Endothelial cell of umbilical vein (primary cell): ENCODE measurements at regions not wholly inside any gene's neighbourhood (a gene's known extent, or its start where the extent isn't known, plus 50 kb on each side); places are given as distances from the start of the nearest gene placed in this dataset.

Source experiments
- BruUV-seq: library from RNA; stranded (reverse); fragments of 400-500 nt; replicated peaks from 2 replicates; lab custom pipeline; 2021; lab: Mats Ljungman, UMichigan
- CTCF ChIA-PET: fragments of 300-600, 350-600 bp; sonication (Branson Sonifier 250); formaldehyde crosslinking; loops from one replicate; lab custom pipeline; 2021; ENCODE audit warnings: antibody characterized with exemption, inconsistent platforms; lab: Charles Lee
- POLR2A ChIA-PET: fragments of 300-600, 350-600 bp; sonication (Branson Sonifier 250); formaldehyde crosslinking; loops from one replicate; lab custom pipeline; 2021; ENCODE audit warnings: antibody characterized with exemption, inconsistent platforms; lab: Charles Lee
- DNase-seq: peaks from one replicate; pipeline ENCODE4 v3.0.0-alpha.2; 2011; ENCODE audit warnings: low read depth, low spot score
- FAIRE-seq: peaks from 2 replicates; lab custom pipeline; 2011; peaks lifted over from hg19 to GRCh38; lab: Jason Lieb, UNC
- H2AFZ ChIP-seq: 2 replicates; pipeline ENCODE4 v1.6.0; 2012; ENCODE audit warnings: low read depth, low read length, control low read depth, inconsistent platforms
- H3K27ac ChIP-seq: 2 replicates; pipeline ENCODE4 v1.5.1; 2011; ENCODE audit warnings: low read depth, mild to moderate bottlenecking, control low read depth, low read length, moderate library complexity; ENCODE audit not compliant: insufficient read depth
- H3K27me3 ChIP-seq, 2 experiments: 2 replicates each; pipeline versions ENCODE4 v1.6.0 to v1.6.1; 2011; ENCODE audit warnings: low read length in 2 of 2, mixed read lengths in 1 of 2; ENCODE audit not compliant: control insufficient read depth in 2 of 2, insufficient read depth in 2 of 2
- H3K36me3 ChIP-seq, 2 experiments: 2 replicates in 1 of 2; 3 replicates in 1 of 2; pipeline ENCODE4 v1.5.1; 2011; ENCODE audit warnings: low read length in 2 of 2, mild to moderate bottlenecking in 1 of 2, moderate library complexity in 1 of 2; ENCODE audit not compliant: control insufficient read depth in 2 of 2, insufficient read depth in 2 of 2; ENCODE audit errors: extremely low read depth in 1 of 2
- H3K4me1 ChIP-seq: 3 replicates; pipeline ENCODE4 v1.5.1; 2011; ENCODE audit warnings: mild to moderate bottlenecking, low read length; ENCODE audit not compliant: control insufficient read depth, insufficient read depth; ENCODE audit errors: extremely low read depth
- H3K4me2 ChIP-seq: 2 replicates; pipeline ENCODE4 v1.6.1; 2011; ENCODE audit warnings: low read length, control low read depth, mixed read lengths; ENCODE audit not compliant: insufficient read depth
- H3K4me3 ChIP-seq, 3 experiments: fragments of 200-600 bp in 1 of 3; sonication (generic), shearing (Covaris generic) in 1 of 3; replicated peaks in 1 of 3; 2 replicates each; pipeline ENCODE4 v1.5.1; 2011 to 2016; ENCODE audit warnings: control low read depth in 3 of 3, low read length in 3 of 3, mild to moderate bottlenecking in 2 of 3, inconsistent platforms in 1 of 3, low read depth in 1 of 3, moderate library complexity in 1 of 3; ENCODE audit not compliant: insufficient read depth in 1 of 3
- H3K79me2 ChIP-seq: 2 replicates; pipeline ENCODE4 v1.6.0; 2012; ENCODE audit warnings: low read length, inconsistent platforms; ENCODE audit not compliant: control insufficient read depth, insufficient read depth
- H3K9ac ChIP-seq: replicated peaks from 2 replicates; pipeline ENCODE3; 2011; ENCODE audit warnings: low read length, control low read depth; ENCODE audit not compliant: insufficient read depth; ENCODE audit errors: extremely low read depth
- H3K9me1 ChIP-seq: replicated peaks from 3 replicates; pipeline ENCODE4 v1.6.0; 2011; ENCODE audit warnings: mild to moderate bottlenecking, low read length; ENCODE audit not compliant: control insufficient read depth, insufficient read depth; ENCODE audit errors: extremely low read depth
- H3K9me3 ChIP-seq: replicated peaks from 2 replicates; pipeline ENCODE4 v1.5.1; 2012; ENCODE audit warnings: low read length, inconsistent platforms; ENCODE audit not compliant: control insufficient read depth, insufficient read depth
- H4K20me1 ChIP-seq: replicated peaks from 2 replicates; pipeline ENCODE3; 2011; ENCODE audit warnings: mild to moderate bottlenecking, low read length; ENCODE audit not compliant: control insufficient read depth, insufficient read depth; ENCODE audit errors: extremely low read depth
- CTCF ChIP-seq, 2 donors: IDR thresholded peaks; 1 replicate in 1 of 2; 2 replicates in 1 of 2; pipeline ENCODE4 v1.5.1; 2011; ENCODE audit warnings: low read length in 2 of 2, mild to moderate bottlenecking in 2 of 2, moderate library complexity in 2 of 2, control low read depth in 1 of 2, inconsistent platforms in 1 of 2, low read depth in 1 of 2; ENCODE audit not compliant: insufficient read depth in 1 of 2; ENCODE audit errors: extremely low read depth in 1 of 2
- EZH2 ChIP-seq: IDR thresholded peaks from 2 replicates; pipeline ENCODE4 v1.6.1; 2012; ENCODE audit warnings: borderline replicate concordance, low read depth, mild to moderate bottlenecking, moderate library complexity, low read length, inconsistent platforms; ENCODE audit not compliant: severe bottlenecking
- FOS ChIP-seq: IDR thresholded peaks from 2 replicates; pipeline ENCODE4 v1.6.1; 2011; ENCODE audit warnings: mild to moderate bottlenecking, low read length, moderate library complexity, borderline replicate concordance; ENCODE audit not compliant: insufficient read depth
- GATA2 ChIP-seq: IDR thresholded peaks from 2 replicates; pipeline ENCODE4 v1.7.0; 2011; ENCODE audit warnings: low read depth, mild to moderate bottlenecking, moderate library complexity, mixed read lengths, low read length; ENCODE audit not compliant: insufficient read length, insufficient read depth
- JUN ChIP-seq: IDR thresholded peaks from 2 replicates; pipeline ENCODE4 v1.6.1; 2011; ENCODE audit warnings: borderline replicate concordance, low read depth; ENCODE audit not compliant: insufficient read length, insufficient read depth
- MAX ChIP-seq: IDR thresholded peaks from 2 replicates; pipeline ENCODE4 v1.6.1; 2011; ENCODE audit not compliant: insufficient read depth, insufficient read length
- MYC ChIP-seq: IDR thresholded peaks from one replicate; pipeline ENCODE4 v1.6.1; 2011; ENCODE audit warnings: mild to moderate bottlenecking, low read depth, low read length
- POLR2A ChIP-seq: IDR thresholded peaks from 2 replicates; pipeline ENCODE4 v1.6.1; 2012; ENCODE audit warnings: low read depth, mild to moderate bottlenecking, control low read depth, low read length
- POLR2AphosphoS5 ChIP-seq: IDR thresholded peaks from 2 replicates; pipeline ENCODE4 v1.6.1; 2012; ENCODE audit warnings: low read depth, mild to moderate bottlenecking, control low read depth, low read length, moderate library complexity; ENCODE audit not compliant: insufficient read depth
- dilution Hi-C: fragments of 300-500 bp; cut with MboI; formaldehyde crosslinking; loops from one replicate; pipeline ENCODE4 v1.15.0; 2019; ENCODE audit warnings: low sequenced_read_pairs; ENCODE audit not compliant: extremely low pct_ligation_motif_present
- intact Hi-C: fragments of 100-400 bp; cut with micrococcal nuclease; formaldehyde crosslinking; loops from one replicate; pipeline ENCODE4 v1.10.0; 2022

- H3K4me3 ChIP-seq, result no peak overlapping the region
- no peaks in the 10 kb centered on the region for H3K27me3 ChIP-seq
- dilution Hi-C loops (no loop called here), intact Hi-C loops (no loop called here)
- TF ChIP-seq CTCF (IDR thresholded peaks at IDR 0.05; ENCODE audit: extremely low read depth in 1 of 2, insufficient read depth in 1 of 2, low read depth in 1 of 2, low read length in 2 of 2) (no peak), POLR2A (no peak)
- H3K9me1 ChIP-seq, result no peaks in the 10 kb centered on the region
- no peak overlapping the region for H3K9ac ChIP-seq
- H3K36me3 ChIP-seq, result no peaks in the 10 kb centered on the region
- DNase-seq, result no peak
- H4K20me1 ChIP-seq, result no peaks in the 10 kb centered on the region
- no peak overlapping the region for H3K27ac ChIP-seq
- BruUV-seq, result no TSS peak
- ChIA-PET CTCF (no interaction called here), POLR2A (no interaction called here)
- no peak overlapping the region for H3K4me2 ChIP-seq
- no peak for FAIRE-seq
- H2AFZ ChIP-seq, result no peak overlapping the region
- H3K9me3 ChIP-seq, result no peaks in the 10 kb centered on the region
- H3K4me1 ChIP-seq, result no peaks in the 10 kb centered on the region
- H3K79me2 ChIP-seq, result no peaks in the 10 kb centered on the region
These were observed 99.9 kb upstream of the KCNN2 start for GRCh38 chr5:114261989-114262388.

- Histone ChIP-seq H3K27me3 (no peaks in the 10 kb centered on the region), H3K36me3 (no peaks in the 10 kb centered on the region), H3K9me3 (no peaks in the 10 kb centered on the region), H3K9me1 (no peaks in the 10 kb centered on the region), H3K79me2 (no peaks in the 10 kb centered on the region), H3K4me3 (no peak overlapping the region), H3K9ac (no peak overlapping the region), H4K20me1 (no peaks in the 10 kb centered on the region), H3K4me1 (no peaks in the 10 kb centered on the region), H3K4me2 (no peak overlapping the region), H3K27ac (no peak overlapping the region), H2AFZ (no peak overlapping the region)
- FAIRE-seq (no peak), DNase-seq (no peak)
- POLR2A ChIA-PET, result no interaction called here
- CTCF ChIA-PET, result no interaction called here
- dilution Hi-C loops, result no loop called here
- TF ChIP-seq MAX, result no peak
- TF ChIP-seq CTCF (IDR thresholded peaks at IDR 0.05; ENCODE audit: extremely low read depth in 1 of 2, insufficient read depth in 1 of 2, low read depth in 1 of 2, low read length in 2 of 2), result no peak
- no peak for TF ChIP-seq MYC
- TF ChIP-seq POLR2AphosphoS5, result no peak
- no peak for TF ChIP-seq JUN
- TF ChIP-seq GATA2, result no peak
- no peak for TF ChIP-seq POLR2A
- TF ChIP-seq FOS, result no peak
- TF ChIP-seq EZH2, result no peak
- no TSS peak for BruUV-seq
- intact Hi-C loops, result no loop called here
These were observed 96.3 kb upstream of the KCNN2 start for GRCh38 chr5:114265432-114266060.
